Upper lobe of left lung (tissue), 4 donors: ENCODE measurements at regions not wholly inside any gene's neighbourhood (a gene's known extent, or its start where the extent isn't known, plus 50 kb on each side); places are given as distances from the start of the nearest gene placed in this dataset.

Source experiments
- EP300 ChIP-seq, 4 donors: sonication (generic); formaldehyde crosslinking; IDR thresholded peaks; one replicate each; pipeline ENCODE4 v1.5.1; 2017; ENCODE audit warnings: antibody characterized with exemption in 4 of 4, control low read depth in 2 of 4
- POLR2A ChIP-seq, 4 donors: fragments of 450-650 bp; IDR thresholded peaks; one replicate each; pipeline ENCODE4 v1.5.1; 2016 to 2017; ENCODE audit warnings: antibody characterized with exemption in 4 of 4, mild to moderate bottlenecking in 2 of 4
- TF ChIP-seq, protein P1 (sequence below), 6 experiments: fragments of 450-650 bp in 4 of 6; fragments of 200-600 bp in 2 of 6; sonication (generic) in 2 of 6; IDR thresholded peaks; one replicate each; pipeline ENCODE4 v1.5.1; 2016 to 2019; ENCODE audit warnings: antibody characterized with exemption in 6 of 6

DNA sequence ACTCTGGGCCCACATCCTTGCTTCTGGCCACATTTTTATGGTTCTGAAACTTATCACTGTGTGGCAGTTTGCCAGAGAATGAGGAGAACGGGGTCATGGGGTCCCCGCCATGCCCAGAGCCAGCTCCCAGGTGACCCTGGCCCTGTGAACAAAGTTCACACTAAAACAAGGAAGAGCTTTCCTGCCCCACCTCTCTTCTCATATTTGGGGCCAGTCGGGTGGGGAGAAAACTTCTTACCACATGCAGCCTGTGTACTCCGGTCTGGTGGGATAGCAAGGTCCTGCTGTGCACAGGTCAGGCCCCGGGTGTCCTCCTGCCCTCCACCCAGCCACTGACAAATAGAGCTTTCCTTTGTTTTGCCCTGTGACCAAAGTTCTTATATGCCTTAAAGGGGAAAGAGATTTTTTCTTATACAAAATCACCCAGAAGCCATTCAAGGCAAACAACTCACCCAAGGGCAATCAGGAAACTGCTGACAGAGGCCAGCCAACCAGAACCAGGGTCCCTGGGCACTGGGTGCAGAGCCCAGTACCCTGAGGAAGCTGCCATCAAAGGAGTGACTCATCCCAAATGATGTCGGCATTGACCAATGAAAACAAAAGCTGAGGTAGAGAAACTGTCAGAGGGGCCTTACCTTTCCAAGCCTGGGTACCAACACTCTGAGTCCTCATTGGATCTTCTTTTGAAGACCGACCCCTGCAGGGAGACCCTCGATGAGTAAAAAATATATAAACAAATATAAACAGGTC, 53.6 kb downstream of the OLIG1 start:
- TF ChIP-seq, protein P1, sequence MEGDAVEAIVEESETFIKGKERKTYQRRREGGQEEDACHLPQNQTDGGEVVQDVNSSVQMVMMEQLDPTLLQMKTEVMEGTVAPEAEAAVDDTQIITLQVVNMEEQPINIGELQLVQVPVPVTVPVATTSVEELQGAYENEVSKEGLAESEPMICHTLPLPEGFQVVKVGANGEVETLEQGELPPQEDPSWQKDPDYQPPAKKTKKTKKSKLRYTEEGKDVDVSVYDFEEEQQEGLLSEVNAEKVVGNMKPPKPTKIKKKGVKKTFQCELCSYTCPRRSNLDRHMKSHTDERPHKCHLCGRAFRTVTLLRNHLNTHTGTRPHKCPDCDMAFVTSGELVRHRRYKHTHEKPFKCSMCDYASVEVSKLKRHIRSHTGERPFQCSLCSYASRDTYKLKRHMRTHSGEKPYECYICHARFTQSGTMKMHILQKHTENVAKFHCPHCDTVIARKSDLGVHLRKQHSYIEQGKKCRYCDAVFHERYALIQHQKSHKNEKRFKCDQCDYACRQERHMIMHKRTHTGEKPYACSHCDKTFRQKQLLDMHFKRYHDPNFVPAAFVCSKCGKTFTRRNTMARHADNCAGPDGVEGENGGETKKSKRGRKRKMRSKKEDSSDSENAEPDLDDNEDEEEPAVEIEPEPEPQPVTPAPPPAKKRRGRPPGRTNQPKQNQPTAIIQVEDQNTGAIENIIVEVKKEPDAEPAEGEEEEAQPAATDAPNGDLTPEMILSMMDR (IDR thresholded peaks at IDR 0.05), result no peak
- TF ChIP-seq EP300 (IDR thresholded peaks at IDR 0.05) (no peak), POLR2A (IDR thresholded peaks at IDR 0.05) (no peak)
